ENCODE measurements at regions not wholly inside any gene's neighbourhood (a gene's known extent, or its start where the extent isn't known, plus 50 kb on each side); places are given as distances from the start of the nearest gene placed in this dataset.
"Not testable (repeated sequence)": the region's sequence is repeated elsewhere in the genome, so short reads cannot be mapped to it uniquely, and the experiment has no call there.

- WGBS (ENCODE audit: missing lambda C conversion rate): 48% methylated on average over 8 of the region's 8 CpGs
- CTCF ChIA-PET: interaction anchor here (1.2 kb wide), 1 partner anchor 130 kb away, joined by 3 read pairs; no protein-coding TSS in a partner anchor
- POLR2A ChIA-PET: no interaction called here
- no peaks in the 10 kb centered on the region for H3K4me1 ChIP-seq
- no peak overlapping the region for H3K27ac ChIP-seq
- ATAC-seq (no peak), DNase-seq (ENCODE audit: low read depth in 1 of 2, low spot score in 1 of 2) (no peak), FAIRE-seq (no peak)
- no peaks in the 10 kb centered on the region for H3K9me3 ChIP-seq
- no peak overlapping the region for H3K4me3 ChIP-seq
- TF ChIP-seq FOSB (CRISPR knock-in tag; IDR thresholded peaks at IDR 0.05): no peak
- no peak for TF ChIP-seq PBX3 (IDR thresholded peaks at IDR 0.05)
- TF ChIP-seq MAZ (IDR thresholded peaks at IDR 0.05; ENCODE audit: borderline replicate concordance, low read depth, low read length): no peak
- TF ChIP-seq RFX5 (IDR thresholded peaks at IDR 0.05): no peak
- no peak for TF ChIP-seq SREBF2 (IDR thresholded peaks at IDR 0.05)
- no peak for TF ChIP-seq POLR2AphosphoS2 (conservative IDR thresholded peaks at IDR 0.05; ENCODE audit: low read length)
- no peak for TF ChIP-seq CTCF (IDR thresholded peaks at IDR 0.05)
- TF ChIP-seq CHD2 (IDR thresholded peaks at IDR 0.05; ENCODE audit: low read length, partially characterized antibody): no peak
- H3K4me2 ChIP-seq: no peak overlapping the region
Measured at GRCh38 chr6:137978252-137978896, 111.3 kb downstream of the TNFAIP3 start.

GRCh38 chr6:137979263-137979662 is 112.2 kb downstream of the TNFAIP3 start:
- POLR2A ChIA-PET: not testable (repeated sequence)

GRCh38 chr6:137980777-137981176 is 113.7 kb downstream of the TNFAIP3 start:
- no peaks in the 10 kb centered on the region for H3K9me3 ChIP-seq
- H3K27ac ChIP-seq: no peak overlapping the region
- no peaks in the 10 kb centered on the region for H3K4me1 ChIP-seq
- no peak for FAIRE-seq
- H3K4me2 ChIP-seq: no peak overlapping the region
- POLR2A ChIA-PET: no interaction called here
- DNase-seq (ENCODE audit: low read depth in 1 of 2, low spot score in 1 of 2): no peak
- H3K4me3 ChIP-seq: no peak overlapping the region
- WGBS (ENCODE audit: missing lambda C conversion rate): 90% methylated on average over 1 of the region's 1 CpG
- no peak for ATAC-seq
- no peak for TF ChIP-seq EHF (CRISPR knock-in tag; IDR thresholded peaks at IDR 0.05)
- no peak for TF ChIP-seq JUN (IDR thresholded peaks at IDR 0.05)
- no peak for TF ChIP-seq FOSB (CRISPR knock-in tag; IDR thresholded peaks at IDR 0.05)
- CTCF ChIA-PET: interaction anchor here (0.7 to 1.9 kb wide), 2 partner anchors 272 to 276 kb away, joined by 3 to 4 read pairs; no protein-coding TSS in a partner anchor

More at GRCh38 chr6:137979263-137979662, 112.2 kb downstream of the TNFAIP3 start:
- CTCF ChIA-PET: interaction anchor here (1.2 to 1.9 kb wide), 3 partner anchors 129 to 903 kb away, joined by 3 to 4 read pairs (median 4); no protein-coding TSS in a partner anchor
- 73% methylated on average over 6 of the region's 6 CpGs for WGBS (ENCODE audit: missing lambda C conversion rate)
- not testable (repeated sequence) for H3K4me1 ChIP-seq; DNase-seq (ENCODE audit: low read depth in 1 of 2, low spot score in 1 of 2); H3K9me3 ChIP-seq; FAIRE-seq; H3K27ac ChIP-seq; H3K4me2 ChIP-seq; H3K4me3 ChIP-seq; ATAC-seq

GRCh38 chr6:137981758-137982157 is 114.7 kb downstream of the TNFAIP3 start:
- TF ChIP-seq REST (IDR thresholded peaks at IDR 0.05): no peak
- 73% methylated on average over 3 of the region's 3 CpGs for WGBS (ENCODE audit: missing lambda C conversion rate)
- Histone ChIP-seq H3K27ac (no peak overlapping the region), H3K9me3 (no peaks in the 10 kb centered on the region), H3K4me3 (no peak overlapping the region), H3K4me1 (no peaks in the 10 kb centered on the region), H3K4me2 (no peak overlapping the region)
- ATAC-seq (no peak), FAIRE-seq (no peak), DNase-seq (ENCODE audit: low read depth in 1 of 2, low spot score in 1 of 2) (no peak)
- ChIA-PET POLR2A (no interaction called here), CTCF (no interaction called here)
